Gastroesophageal sphincter (tissue), 3 donors: ENCODE measurements at regions not wholly inside any gene's neighbourhood (a gene's known extent, or its start where the extent isn't known, plus 50 kb on each side); places are given as distances from the start of the nearest gene placed in this dataset.

Experiments used
- CTCF ChIP-seq, 4 experiments: fragments of 200-600 bp in 2 of 4; fragments of 450-650 bp in 2 of 4; sonication (generic) in 1 of 4; IDR thresholded peaks; one replicate each; pipeline ENCODE4 v1.5.1; 2017 to 2019; ENCODE audit warnings: antibody characterized with exemption in 4 of 4, mild to moderate bottlenecking in 2 of 4, moderate library complexity in 2 of 4
- POLR2A ChIP-seq, 2 donors: fragments of 450-650 bp; IDR thresholded peaks; one replicate each; pipeline ENCODE4 v1.6.1; 2017; ENCODE audit warnings: antibody characterized with exemption in 2 of 2, mild to moderate bottlenecking in 2 of 2, moderate library complexity in 1 of 2

GRCh38 chr5:79901631-79902030, 89.4 kb downstream of the MTX3 start:
- no peak for TF ChIP-seq POLR2A (IDR thresholded peaks at IDR 0.05)
- no peak for TF ChIP-seq CTCF (IDR thresholded peaks at IDR 0.05)
